PC-3 (cell line): ENCODE measurements at regions not wholly inside any gene's neighbourhood (a gene's known extent, or its start where the extent isn't known, plus 50 kb on each side); places are given as distances from the start of the nearest gene placed in this dataset.

ENCODE experiments used
- ATAC-seq: fragments of 200-7000 bp; cut with Tn5 transposase; 2 replicates; pipeline ENCODE4 v1.9.1; 2020; ENCODE audit warnings: mild to moderate bottlenecking, moderate library complexity
- BruUV-seq: library from RNA; stranded (reverse); fragments of 400-500 nt; replicated peaks from 2 replicates; lab custom pipeline; 2021; lab: Mats Ljungman, UMichigan
- CTCF ChIA-PET: fragments of 300-600 bp; sonication (Branson Sonifier 250); formaldehyde crosslinking; loops from one replicate; lab custom pipeline; 2022; ENCODE audit warnings: antibody characterized with exemption; lab: Charles Lee
- POLR2A ChIA-PET: fragments of 300-600 bp; sonication (Branson Sonifier 250); formaldehyde crosslinking; loops from one replicate; lab custom pipeline; 2022; ENCODE audit warnings: antibody characterized with exemption; ENCODE audit not compliant: unreplicated experiment; lab: Charles Lee
- DNase-seq: peaks from one replicate; pipeline ENCODE4 v3.0.0-alpha.2; 2015
- H2AFZ ChIP-seq: fragments of 300-600 bp; sonication (generic); 2 replicates; pipeline ENCODE4 v1.6.0; 2016; ENCODE audit warnings: antibody characterized with exemption, low read length
- H3F3A ChIP-seq: fragments of 300-600 bp; sonication (generic); one replicate; pipeline ENCODE4 v1.6.0; 2017; ENCODE audit warnings: antibody characterized with exemption, low read length, control low read depth, mild to moderate bottlenecking; ENCODE audit not compliant: unreplicated experiment
- H3K27ac ChIP-seq: fragments of 300-600 bp; sonication (generic); 2 replicates; pipeline ENCODE4 v1.5.1; 2016; ENCODE audit warnings: mild to moderate bottlenecking, low read length
- H3K27me3 ChIP-seq: fragments of 300-600 bp; sonication (generic); 2 replicates; pipeline ENCODE4 v1.6.1; 2016; ENCODE audit warnings: low read length, mixed read lengths
- H3K36me3 ChIP-seq: fragments of 300-600 bp; sonication (generic); 2 replicates; pipeline ENCODE4 v1.6.1; 2016; ENCODE audit warnings: low read depth, mixed run types, low read length, mixed read lengths
- H3K4me1 ChIP-seq: fragments of 300-600 bp; sonication (generic); 2 replicates; pipeline ENCODE4 v1.5.1; 2016; ENCODE audit warnings: low read length; ENCODE audit not compliant: insufficient read depth
- H3K4me2 ChIP-seq: fragments of 300-600 bp; sonication (generic); 2 replicates; pipeline ENCODE4 v1.6.0; 2016; ENCODE audit warnings: low read length
- H3K4me3 ChIP-seq: fragments of 300-600 bp; sonication (generic); 2 replicates; pipeline ENCODE4 v1.5.1; 2016; ENCODE audit warnings: mild to moderate bottlenecking, low read length, mixed read lengths
- H3K79me2 ChIP-seq: fragments of 300-600 bp; sonication (generic); 2 replicates; pipeline ENCODE4 v1.6.1; 2017; ENCODE audit warnings: low read length, mixed read lengths
- H3K9ac ChIP-seq: fragments of 300-600 bp; sonication (generic); 2 replicates; pipeline ENCODE4 v1.6.0; 2016; ENCODE audit warnings: mild to moderate bottlenecking, low read length
- H3K9me2 ChIP-seq: fragments of 300-600 bp; sonication (generic); replicated peaks from 2 replicates; pipeline ENCODE4 v1.6.1; 2016; ENCODE audit warnings: mixed run types, low read length, mixed read lengths
- H3K9me3 ChIP-seq: fragments of 300-600 bp; sonication (generic); 2 replicates; pipeline ENCODE4 v1.6.1; 2016; ENCODE audit warnings: low read length, mixed read lengths
- H4K20me1 ChIP-seq: fragments of 300-600 bp; sonication (generic); 2 replicates; pipeline ENCODE4 v1.6.1; 2016; ENCODE audit warnings: low read length, mixed read lengths
- EZH2 ChIP-seq: fragments of 300-600 bp; sonication (generic); IDR thresholded peaks from one replicate; pipeline ENCODE4 v1.6.1; 2017; ENCODE audit warnings: antibody characterized with exemption, mild to moderate bottlenecking, low read length; ENCODE audit not compliant: unreplicated experiment
- EZH2phosphoT487 ChIP-seq: fragments of 300-600 bp; sonication (generic); IDR thresholded peaks from 2 replicates; pipeline ENCODE4 v1.6.1; 2018; ENCODE audit warnings: mild to moderate bottlenecking, antibody characterized with exemption, low read length, borderline replicate concordance
- intact Hi-C: fragments of 100-400 bp; cut with micrococcal nuclease; formaldehyde crosslinking; loops from 2 replicates; pipeline ENCODE4 v1.9.0; 2023
- TF ChIP-seq, protein P1 (sequence below): fragments of 300-600 bp; sonication (generic); conservative IDR thresholded peaks from 2 replicates; pipeline ENCODE4 v1.5.1; 2017; ENCODE audit warnings: antibody characterized with exemption, low read depth, mild to moderate bottlenecking, low read length

DNA sequence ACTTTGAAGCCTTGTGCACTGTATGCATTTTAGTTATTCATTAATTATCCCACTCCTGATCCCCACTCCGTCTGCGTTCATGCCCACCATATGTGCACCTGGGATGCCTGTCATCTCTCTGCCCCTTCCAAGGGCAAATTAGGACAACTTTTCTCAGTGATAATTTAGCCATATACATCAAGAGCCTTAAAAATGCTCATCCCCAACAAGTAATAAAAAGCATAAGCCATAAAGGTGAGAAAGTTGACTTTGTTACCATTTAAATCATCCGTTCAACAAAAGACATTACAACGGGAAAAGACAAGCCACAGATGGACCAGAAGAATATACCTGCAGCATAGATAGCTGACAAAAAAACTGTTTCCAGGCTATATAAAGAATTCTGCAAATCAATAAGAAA lies 131.4 kb upstream of the LINGO1 start:
- Histone ChIP-seq H3F3A (no peaks in the 10 kb centered on the region), H3K4me3 (no peak overlapping the region), H4K20me1 (no peaks in the 10 kb centered on the region), H3K4me2 (no peak overlapping the region), H3K9ac (no peak overlapping the region), H3K79me2 (no peaks in the 10 kb centered on the region), H3K27me3 (peaks cover 40% of the 10 kb centered on the region), H3K27ac (no peak overlapping the region), H2AFZ (no peak overlapping the region), H3K9me3 (no peaks in the 10 kb centered on the region), H3K36me3 (no peaks in the 10 kb centered on the region), H3K9me2 (no peaks in the 10 kb centered on the region), H3K4me1 (no peaks in the 10 kb centered on the region)
- no TSS peak for BruUV-seq
- ATAC-seq (no peak), DNase-seq (no peak)
- TF ChIP-seq EZH2 (no peak), EZH2phosphoT487 (no peak)
- TF ChIP-seq, protein P1, sequence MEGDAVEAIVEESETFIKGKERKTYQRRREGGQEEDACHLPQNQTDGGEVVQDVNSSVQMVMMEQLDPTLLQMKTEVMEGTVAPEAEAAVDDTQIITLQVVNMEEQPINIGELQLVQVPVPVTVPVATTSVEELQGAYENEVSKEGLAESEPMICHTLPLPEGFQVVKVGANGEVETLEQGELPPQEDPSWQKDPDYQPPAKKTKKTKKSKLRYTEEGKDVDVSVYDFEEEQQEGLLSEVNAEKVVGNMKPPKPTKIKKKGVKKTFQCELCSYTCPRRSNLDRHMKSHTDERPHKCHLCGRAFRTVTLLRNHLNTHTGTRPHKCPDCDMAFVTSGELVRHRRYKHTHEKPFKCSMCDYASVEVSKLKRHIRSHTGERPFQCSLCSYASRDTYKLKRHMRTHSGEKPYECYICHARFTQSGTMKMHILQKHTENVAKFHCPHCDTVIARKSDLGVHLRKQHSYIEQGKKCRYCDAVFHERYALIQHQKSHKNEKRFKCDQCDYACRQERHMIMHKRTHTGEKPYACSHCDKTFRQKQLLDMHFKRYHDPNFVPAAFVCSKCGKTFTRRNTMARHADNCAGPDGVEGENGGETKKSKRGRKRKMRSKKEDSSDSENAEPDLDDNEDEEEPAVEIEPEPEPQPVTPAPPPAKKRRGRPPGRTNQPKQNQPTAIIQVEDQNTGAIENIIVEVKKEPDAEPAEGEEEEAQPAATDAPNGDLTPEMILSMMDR: no peak
- ChIA-PET POLR2A (no interaction called here), CTCF (no interaction called here)
- intact Hi-C loops: no loop called here

DNA sequence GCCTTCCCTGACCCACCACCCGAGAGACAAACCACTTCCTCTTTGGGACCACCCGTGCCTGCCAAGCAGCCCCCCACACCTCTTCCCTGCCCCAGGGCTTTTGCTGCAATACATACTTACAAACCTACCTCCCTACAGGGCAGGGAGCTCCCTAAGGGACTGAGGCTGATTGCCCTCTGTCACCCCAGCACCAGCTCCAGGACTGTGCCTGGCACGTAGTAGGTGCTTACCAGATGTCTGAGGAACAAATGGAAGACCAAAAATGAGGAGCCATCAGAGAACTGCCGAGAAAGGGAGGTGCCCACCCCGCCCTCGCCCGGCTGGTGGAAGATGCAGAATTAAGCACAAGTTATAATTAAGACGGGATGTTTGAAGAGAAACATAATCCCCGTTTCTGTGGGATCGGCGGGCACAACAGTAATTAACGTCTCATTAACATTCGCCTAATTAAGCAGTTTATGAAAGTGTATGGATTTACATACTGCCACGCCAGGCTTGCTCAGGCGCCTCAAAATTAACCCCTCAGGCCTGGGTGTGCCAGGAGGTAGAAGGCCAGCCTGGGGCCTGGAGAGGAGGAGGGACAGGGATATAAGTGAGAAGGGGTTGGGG lies 130.1 kb upstream of the LINGO1 start:
- TF ChIP-seq, protein P1: no peak
- TF ChIP-seq EZH2 (no peak), EZH2phosphoT487 (no peak)
- Histone ChIP-seq H3K79me2 (no peaks in the 10 kb centered on the region), H3K4me1 (no peaks in the 10 kb centered on the region), H3K9me3 (no peaks in the 10 kb centered on the region), H3K4me2 (no peak overlapping the region), H3K9ac (no peak overlapping the region), H3K9me2 (no peaks in the 10 kb centered on the region), H3K36me3 (no peaks in the 10 kb centered on the region), H3K4me3 (no peak overlapping the region), H3K27me3 (peaks cover 39% of the 10 kb centered on the region), H3K27ac (no peak overlapping the region), H3F3A (no peaks in the 10 kb centered on the region), H2AFZ (no peak overlapping the region), H4K20me1 (no peaks in the 10 kb centered on the region)
- intact Hi-C loops: no loop called here
- ChIA-PET CTCF (no interaction called here), POLR2A (no interaction called here)
- DNase-seq (no peak), ATAC-seq (no peak)
- BruUV-seq: no TSS peak

DNA sequence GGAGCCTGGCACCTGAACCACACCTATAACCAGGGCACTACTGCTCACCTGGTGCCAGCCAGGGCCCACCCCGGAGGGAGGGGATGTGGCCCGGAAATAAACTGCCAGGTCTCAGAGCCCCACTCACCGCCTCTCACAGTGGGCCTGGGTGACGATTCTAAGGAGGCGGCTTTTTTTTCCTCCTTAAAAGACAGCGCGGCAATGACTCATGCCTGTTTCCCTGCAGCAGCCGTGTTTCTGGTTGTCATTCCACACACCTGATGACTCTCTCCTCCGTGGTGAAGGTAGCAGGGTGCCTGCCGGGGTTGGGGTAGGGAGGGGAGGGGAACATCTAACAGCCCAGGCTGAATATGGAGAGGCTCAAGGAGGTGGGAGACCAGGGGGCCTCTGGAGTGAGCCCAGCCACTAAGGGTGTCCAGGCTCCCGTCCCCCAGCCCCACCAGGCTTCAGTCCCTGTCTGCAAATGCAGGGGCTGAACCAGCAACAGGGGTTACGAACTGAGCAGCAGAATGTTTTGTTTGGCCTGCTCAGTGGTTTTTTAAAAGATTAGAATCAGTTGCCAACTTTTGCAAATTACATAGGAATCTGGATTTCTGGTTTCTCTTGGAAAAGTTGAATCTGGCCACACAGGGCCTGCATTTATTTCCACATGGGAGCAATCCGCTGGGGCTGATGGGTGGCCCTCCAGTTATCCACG lies 127.3 kb upstream of the LINGO1 start:
- H3K4me1 ChIP-seq: no peaks in the 10 kb centered on the region
- no peak overlapping the region for H3K27ac ChIP-seq
- ATAC-seq (no peak), DNase-seq (no peak)
- H3K9ac ChIP-seq: no peak overlapping the region
- BruUV-seq: no TSS peak
- H2AFZ ChIP-seq: no peak overlapping the region
- no peak overlapping the region for H3K4me2 ChIP-seq
- intact Hi-C loops: no loop called here
- ChIA-PET CTCF (no interaction called here), POLR2A (no interaction called here)
- H3K36me3 ChIP-seq: no peaks in the 10 kb centered on the region
- H3K9me3 ChIP-seq: no peaks in the 10 kb centered on the region
- no peak overlapping the region for H3K4me3 ChIP-seq
- no peaks in the 10 kb centered on the region for H3K9me2 ChIP-seq
- H3K79me2 ChIP-seq: no peaks in the 10 kb centered on the region
- no peaks in the 10 kb centered on the region for H3F3A ChIP-seq
- TF ChIP-seq EZH2: no peak
- TF ChIP-seq EZH2phosphoT487: no peak
- TF ChIP-seq, protein P1: no peak
- H4K20me1 ChIP-seq: no peaks in the 10 kb centered on the region
- H3K27me3 ChIP-seq: peaks cover 23% of the 10 kb centered on the region
